Parathyroid adenoma (tissue), 2 donors: ENCODE measurements at regions not wholly inside any gene's neighbourhood (a gene's known extent, or its start where the extent isn't known, plus 50 kb on each side); places are given as distances from the start of the nearest gene placed in this dataset.

ENCODE experiments used
- H2AFZ ChIP-seq: fragments of 300-600 bp; sonication (generic); one replicate; pipeline ENCODE4 v1.7.0; 2017; ENCODE audit warnings: antibody characterized with exemption, mild to moderate bottlenecking
- H3K27ac ChIP-seq: fragments of 300-600 bp; sonication (generic); one replicate; pipeline ENCODE4 v1.7.0; 2017
- H3K27me3 ChIP-seq: fragments of 300-600 bp; sonication (generic); one replicate; pipeline ENCODE4 v1.7.0; 2017; ENCODE audit warnings: low read length; ENCODE audit not compliant: control insufficient read depth, insufficient read depth
- H3K36me3 ChIP-seq: fragments of 300-600 bp; sonication (generic); one replicate; pipeline ENCODE4 v1.7.0; 2017; ENCODE audit warnings: low read length; ENCODE audit not compliant: control insufficient read depth, insufficient read depth
- H3K4me1 ChIP-seq: fragments of 300-600 bp; sonication (generic); one replicate; pipeline ENCODE4 v1.7.0; 2017; ENCODE audit warnings: control low read depth
- H3K4me2 ChIP-seq: fragments of 300-600 bp; sonication (generic); one replicate; pipeline ENCODE4 v1.7.0; 2017; ENCODE audit warnings: low read length
- H3K4me3 ChIP-seq: fragments of 300-600 bp; sonication (generic); one replicate; pipeline ENCODE4 v1.7.0; 2017; ENCODE audit warnings: low read depth, low read length
- H3K79me2 ChIP-seq: fragments of 300-600 bp; sonication (generic); one replicate; pipeline ENCODE4 v1.7.0; 2017; ENCODE audit warnings: control low read depth
- H3K9ac ChIP-seq: fragments of 300-600 bp; sonication (generic); one replicate; pipeline ENCODE4 v1.7.0; 2017; ENCODE audit warnings: mild to moderate bottlenecking
- H3K9me3 ChIP-seq: fragments of 300-600 bp; sonication (generic); one replicate; pipeline ENCODE4 v1.7.0; 2017; ENCODE audit warnings: low read length; ENCODE audit not compliant: control insufficient read depth
- TF ChIP-seq, protein P1 (sequence below): fragments of 300-600 bp; sonication (generic); IDR thresholded peaks from one replicate; pipeline ENCODE4 v1.7.0; 2017; ENCODE audit warnings: antibody characterized with exemption, mild to moderate bottlenecking
- donor health status: primary hyperparathyroidism.

DNA sequence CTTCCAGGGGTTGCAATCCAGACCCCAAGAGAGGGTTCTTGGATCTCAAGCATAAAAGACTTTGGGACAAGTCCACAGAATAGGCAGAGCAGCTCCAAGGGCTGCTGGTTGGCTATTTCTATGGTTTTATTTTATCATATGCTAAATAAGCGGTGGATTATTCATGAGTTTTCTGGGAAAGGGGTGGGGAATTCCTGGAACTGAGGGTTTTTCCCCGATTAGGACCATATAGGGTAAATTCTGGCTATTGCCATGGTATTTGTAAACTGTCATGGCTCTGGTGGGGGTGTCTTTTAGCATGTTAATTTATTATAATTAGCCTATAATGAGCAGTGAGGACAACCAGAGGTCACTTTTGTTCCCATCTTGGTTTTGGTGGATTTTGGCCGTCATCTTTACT is 270.9 kb upstream of the PLXNA2 start:
- no peak overlapping the region for H2AFZ ChIP-seq
- no peaks in the 10 kb centered on the region for H3K36me3 ChIP-seq
- H3K79me2 ChIP-seq: no peaks in the 10 kb centered on the region
- no peaks in the 10 kb centered on the region for H3K27me3 ChIP-seq
- no peaks in the 10 kb centered on the region for H3K9me3 ChIP-seq
- H3K27ac ChIP-seq: no peak overlapping the region
- TF ChIP-seq, protein P1, sequence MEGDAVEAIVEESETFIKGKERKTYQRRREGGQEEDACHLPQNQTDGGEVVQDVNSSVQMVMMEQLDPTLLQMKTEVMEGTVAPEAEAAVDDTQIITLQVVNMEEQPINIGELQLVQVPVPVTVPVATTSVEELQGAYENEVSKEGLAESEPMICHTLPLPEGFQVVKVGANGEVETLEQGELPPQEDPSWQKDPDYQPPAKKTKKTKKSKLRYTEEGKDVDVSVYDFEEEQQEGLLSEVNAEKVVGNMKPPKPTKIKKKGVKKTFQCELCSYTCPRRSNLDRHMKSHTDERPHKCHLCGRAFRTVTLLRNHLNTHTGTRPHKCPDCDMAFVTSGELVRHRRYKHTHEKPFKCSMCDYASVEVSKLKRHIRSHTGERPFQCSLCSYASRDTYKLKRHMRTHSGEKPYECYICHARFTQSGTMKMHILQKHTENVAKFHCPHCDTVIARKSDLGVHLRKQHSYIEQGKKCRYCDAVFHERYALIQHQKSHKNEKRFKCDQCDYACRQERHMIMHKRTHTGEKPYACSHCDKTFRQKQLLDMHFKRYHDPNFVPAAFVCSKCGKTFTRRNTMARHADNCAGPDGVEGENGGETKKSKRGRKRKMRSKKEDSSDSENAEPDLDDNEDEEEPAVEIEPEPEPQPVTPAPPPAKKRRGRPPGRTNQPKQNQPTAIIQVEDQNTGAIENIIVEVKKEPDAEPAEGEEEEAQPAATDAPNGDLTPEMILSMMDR: no peak
- H3K4me2 ChIP-seq: no peak overlapping the region
- H3K4me3 ChIP-seq: no peak overlapping the region
- no peaks in the 10 kb centered on the region for H3K4me1 ChIP-seq
- no peak overlapping the region for H3K9ac ChIP-seq

DNA sequence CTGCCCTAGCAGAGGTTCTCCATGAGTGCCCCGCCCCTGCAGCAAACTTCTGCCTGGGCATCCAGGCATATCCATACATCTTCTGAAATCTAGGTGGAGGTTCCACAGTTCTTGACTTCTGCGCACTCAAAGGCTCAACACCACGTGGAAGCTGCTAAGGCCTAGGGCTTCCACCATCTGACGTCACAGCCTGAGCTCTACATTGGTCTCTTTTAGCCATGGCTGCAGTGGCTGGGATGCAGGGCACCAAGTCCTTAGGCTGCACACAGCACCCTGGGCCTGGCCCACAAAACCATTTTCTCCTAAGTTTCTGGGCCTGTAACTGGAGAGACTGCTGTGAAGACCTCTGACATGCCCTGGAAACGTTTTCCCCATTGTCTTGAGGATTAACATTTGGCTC is 272.6 kb upstream of the PLXNA2 start:
- no peaks in the 10 kb centered on the region for H3K79me2 ChIP-seq

DNA sequence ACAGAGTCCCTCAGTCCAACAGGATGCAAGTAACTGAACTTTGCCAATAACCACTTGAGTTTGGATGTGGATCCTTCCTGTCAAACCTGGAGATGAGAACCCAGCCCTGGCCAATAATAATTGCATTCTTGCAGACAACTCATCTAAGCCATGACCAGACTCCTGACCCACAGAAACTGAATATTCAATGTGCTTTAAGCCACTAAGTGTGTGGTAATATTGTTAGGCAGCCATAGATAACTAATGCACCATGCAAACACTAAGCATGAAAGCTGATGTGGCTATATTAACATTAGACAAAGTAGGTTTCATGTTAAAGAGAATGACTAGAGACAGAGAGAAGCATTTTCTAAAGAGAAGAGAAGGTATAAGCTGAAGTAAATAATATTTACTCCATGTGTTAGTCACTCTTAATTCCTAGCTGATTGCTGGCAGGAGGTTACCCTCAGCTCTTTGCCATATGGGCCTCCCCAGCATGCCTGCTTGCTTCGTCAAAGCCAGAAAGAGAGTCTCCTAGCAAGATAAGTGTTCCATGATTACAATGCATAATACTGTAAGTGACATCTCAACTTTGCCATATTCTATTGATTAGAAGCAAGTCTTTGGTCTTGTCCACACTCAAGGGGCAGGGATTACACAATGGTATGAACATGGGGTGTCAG is 276.4 kb upstream of the PLXNA2 start:
- no peaks in the 10 kb centered on the region for H3K79me2 ChIP-seq
- no peak overlapping the region for H2AFZ ChIP-seq
- no peak overlapping the region for H3K9ac ChIP-seq
- TF ChIP-seq, protein P1: no peak
- no peak overlapping the region for H3K27ac ChIP-seq
- H3K4me1 ChIP-seq: no peaks in the 10 kb centered on the region
- no peaks in the 10 kb centered on the region for H3K27me3 ChIP-seq
- H3K4me3 ChIP-seq: no peak overlapping the region
- H3K4me2 ChIP-seq: no peak overlapping the region
- H3K9me3 ChIP-seq: no peaks in the 10 kb centered on the region
- H3K36me3 ChIP-seq: no peaks in the 10 kb centered on the region

More for the DNA sequence above, 272.6 kb upstream of the PLXNA2 start:
- Histone ChIP-seq H3K27ac (no peak overlapping the region), H3K36me3 (no peaks in the 10 kb centered on the region), H2AFZ (no peak overlapping the region), H3K4me2 (no peak overlapping the region), H3K4me3 (no peak overlapping the region), H3K9ac (no peak overlapping the region), H3K27me3 (no peaks in the 10 kb centered on the region), H3K9me3 (no peaks in the 10 kb centered on the region), H3K4me1 (no peaks in the 10 kb centered on the region)
- TF ChIP-seq, protein P1: no peak

DNA sequence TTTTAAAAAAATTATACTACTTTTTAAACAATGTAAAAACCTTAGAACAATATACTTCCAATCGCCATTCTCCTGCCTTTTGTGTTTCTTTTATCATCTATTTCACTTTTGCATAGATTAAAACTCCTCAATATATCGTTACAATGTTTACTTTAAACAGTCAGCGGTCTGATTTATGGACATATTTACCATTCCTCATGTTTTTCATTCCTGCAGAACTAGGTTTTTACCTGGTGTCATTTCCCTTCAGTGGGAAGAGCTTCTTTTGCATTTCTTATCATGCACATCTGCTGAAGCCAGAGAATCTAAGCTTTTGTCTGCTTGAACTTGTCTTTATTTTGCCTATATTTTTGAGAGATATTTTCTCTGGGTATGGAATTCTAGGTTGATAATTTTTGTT is 277.4 kb upstream of the PLXNA2 start:
- TF ChIP-seq, protein P1: no peak
- no peaks in the 10 kb centered on the region for H3K27me3 ChIP-seq
- H3K4me3 ChIP-seq: no peak overlapping the region
- H3K79me2 ChIP-seq: no peaks in the 10 kb centered on the region
- no peak overlapping the region for H3K27ac ChIP-seq
- H3K36me3 ChIP-seq: no peaks in the 10 kb centered on the region
- no peaks in the 10 kb centered on the region for H3K9me3 ChIP-seq
- no peak overlapping the region for H3K4me2 ChIP-seq
- no peaks in the 10 kb centered on the region for H3K4me1 ChIP-seq
- no peak overlapping the region for H2AFZ ChIP-seq
- no peak overlapping the region for H3K9ac ChIP-seq

DNA sequence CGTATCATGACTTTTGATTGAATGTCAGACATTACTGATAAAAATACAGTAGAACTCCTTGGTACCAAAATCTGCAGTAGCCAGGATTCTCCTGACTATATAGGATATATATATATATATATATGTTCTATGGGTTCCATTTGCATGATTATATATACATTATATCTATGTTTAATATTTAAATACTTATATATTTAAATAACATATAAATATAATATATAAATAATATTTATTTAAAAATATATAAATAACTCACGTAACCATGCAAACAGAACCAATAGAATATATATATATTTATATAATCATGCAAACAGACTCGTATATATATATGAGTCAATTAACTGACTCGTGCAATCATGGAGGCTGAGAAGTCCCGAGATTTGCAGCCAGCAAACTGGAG is 278.8 kb upstream of the PLXNA2 start:
- Histone ChIP-seq H3K4me3 (no peak overlapping the region), H3K27me3 (no peaks in the 10 kb centered on the region), H3K27ac (no peak overlapping the region), H3K9ac (no peak overlapping the region), H3K4me2 (no peak overlapping the region), H3K79me2 (no peaks in the 10 kb centered on the region), H3K4me1 (no peaks in the 10 kb centered on the region), H3K36me3 (no peaks in the 10 kb centered on the region), H3K9me3 (no peaks in the 10 kb centered on the region), H2AFZ (no peak overlapping the region)
- TF ChIP-seq, protein P1: no peak
